ENCODE measurements at regions not wholly inside any gene's neighbourhood (a gene's known extent, or its start where the extent isn't known, plus 50 kb on each side); places are given as distances from the start of the nearest gene placed in this dataset.

DNA sequence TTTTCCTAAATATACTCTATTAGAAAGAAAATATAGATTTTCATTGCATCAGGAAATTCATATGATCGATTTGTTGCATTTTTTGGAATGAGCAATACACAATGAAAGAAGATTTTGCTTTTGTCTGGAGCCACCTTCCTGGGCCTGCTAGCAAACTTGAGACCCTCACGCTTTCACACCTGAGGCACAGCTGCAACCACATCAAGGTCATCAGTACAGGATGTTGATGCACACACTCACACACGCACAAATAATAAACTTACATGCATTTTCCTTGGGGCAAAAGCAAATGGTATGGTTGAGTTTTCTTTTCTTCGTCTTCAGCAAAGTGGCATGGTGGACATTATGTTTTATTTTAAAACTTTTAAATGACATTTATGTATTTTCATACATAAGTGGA lies 64.8 kb upstream of the SATB1 start:
- peaks cover 17% of the 10 kb centered on the region for H3K9me3 Mint-ChIP-seq (ENCODE audit: insufficient read depth)
- no peak for ATAC-seq
- ChIA-PET CTCF (no interaction called here), POLR2A (no interaction called here)
- H3K4me3 Mint-ChIP-seq: no peak overlapping the region
- peak; percentile 42 for DNase-seq
- H3K36me3 Mint-ChIP-seq (ENCODE audit: low read depth): peaks cover 47% of the 10 kb centered on the region
- H3K4me1 Mint-ChIP-seq (ENCODE audit: low read depth): peaks cover 17% of the 10 kb centered on the region
- peak overlapping the region; percentile 15 for H3K27ac Mint-ChIP-seq
- no peaks in the 10 kb centered on the region for H3K27me3 Mint-ChIP-seq (ENCODE audit: low read depth)

DNA sequence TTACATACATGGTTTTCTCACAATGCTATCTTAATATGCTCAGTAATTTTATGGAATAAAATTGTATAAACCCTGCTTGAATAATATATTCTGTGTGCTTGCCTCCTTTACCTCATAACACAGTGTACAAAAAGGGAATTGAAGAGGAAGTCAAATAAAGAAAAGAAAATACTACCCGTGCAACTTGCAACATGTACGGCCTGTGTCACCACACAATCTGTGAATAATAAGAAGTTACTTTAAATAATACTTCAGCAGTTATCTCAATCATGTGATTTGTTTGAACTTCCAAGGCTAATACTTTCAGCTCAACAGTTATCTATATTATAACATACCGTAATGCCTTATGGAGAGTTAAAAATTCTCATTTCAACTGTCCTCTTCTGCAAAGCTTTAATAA lies 58.1 kb upstream of the SATB1 start:
- Mint-ChIP-seq H3K9me3 (ENCODE audit: insufficient read depth) (peaks cover 5% of the 10 kb centered on the region), H3K4me3 (no peak overlapping the region), H3K36me3 (ENCODE audit: low read depth) (peaks cover 24% of the 10 kb centered on the region), H3K4me1 (ENCODE audit: low read depth) (peaks cover 14% of the 10 kb centered on the region), H3K27ac (no peak overlapping the region), H3K27me3 (ENCODE audit: low read depth) (no peaks in the 10 kb centered on the region)
- ChIA-PET CTCF (interaction anchor here (1.8 kb wide), 1 partner anchor 11 kb away, joined by 3 read pairs; no protein-coding TSS in a partner anchor), POLR2A (no interaction called here)
- ATAC-seq (no peak), DNase-seq (no peak)

DNA sequence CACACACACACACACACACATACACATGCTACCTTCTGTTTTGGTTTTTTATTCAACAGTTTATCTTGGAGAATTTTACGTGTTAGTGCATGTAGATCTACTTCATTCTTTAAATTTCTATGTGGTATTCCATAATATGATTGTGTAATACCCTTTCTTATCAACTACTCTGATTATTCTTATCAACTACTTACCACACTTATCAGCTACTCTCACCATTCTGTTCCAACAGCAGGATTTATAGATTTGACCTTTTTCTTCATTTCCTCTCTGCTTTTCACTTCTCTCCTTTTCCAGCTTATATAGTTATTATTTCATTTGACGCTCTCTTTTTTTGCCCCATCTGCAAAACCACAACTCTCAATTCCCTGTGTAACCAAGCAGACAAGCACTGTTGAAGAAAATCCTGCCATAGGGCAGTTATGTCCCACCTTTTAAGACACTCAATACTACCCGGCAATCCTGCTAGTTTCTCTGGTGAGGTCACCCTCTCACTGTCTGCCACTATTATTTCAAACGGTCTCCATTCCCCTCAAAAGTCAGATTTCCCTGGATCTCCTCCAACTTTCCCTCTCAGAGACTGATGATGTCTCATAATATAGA lies 56.9 kb upstream of the SATB1 start:
- Mint-ChIP-seq H3K27me3 (ENCODE audit: low read depth) (no peaks in the 10 kb centered on the region), H3K36me3 (ENCODE audit: low read depth) (peaks cover 29% of the 10 kb centered on the region), H3K9me3 (ENCODE audit: insufficient read depth) (peaks cover 5% of the 10 kb centered on the region), H3K4me3 (no peak overlapping the region), H3K27ac (no peak overlapping the region), H3K4me1 (ENCODE audit: low read depth) (peaks cover 14% of the 10 kb centered on the region)
- ChIA-PET POLR2A (no interaction called here), CTCF (interaction anchor here (0.6 to 1.8 kb wide), 3 partner anchors 18 to 157 kb away, joined by 3 to 4 read pairs (median 3); no protein-coding TSS in a partner anchor)
- DNase-seq: no peak
- ATAC-seq: no peak

- Mint-ChIP-seq H3K27ac (no peak overlapping the region), H3K9me3 (ENCODE audit: insufficient read depth) (no peaks in the 10 kb centered on the region), H3K4me3 (no peak overlapping the region), H3K4me1 (ENCODE audit: low read depth) (peaks cover 12% of the 10 kb centered on the region), H3K36me3 (ENCODE audit: low read depth) (peaks cover 31% of the 10 kb centered on the region), H3K27me3 (ENCODE audit: low read depth) (no peaks in the 10 kb centered on the region)
- ChIA-PET POLR2A (no interaction called here), CTCF (no interaction called here)
- DNase-seq (no peak), ATAC-seq (no peak)
These were observed 52.5 kb upstream of the SATB1 start for GRCh38 chr3:18477620-18478019.

All from activated CD8-positive, alpha-beta T cell treated with anti-CD3 and anti-CD28 coated beads, Interleukin-2, amount 10 ng/mL, durations not matched to agents 7 days and 5 days (primary cell).